RWPE1 (cell line): ENCODE measurements at regions not wholly inside any gene's neighbourhood (a gene's known extent, or its start where the extent isn't known, plus 50 kb on each side); places are given as distances from the start of the nearest gene placed in this dataset.

Experiments used
- CTCF ChIA-PET: fragments of 350-600 bp; sonication (Branson Sonifier 250); formaldehyde crosslinking; extraction: SDS; loops from one replicate; lab custom pipeline; 2021; lab: Yijun Ruan, JAX
- POLR2A ChIA-PET: fragments of 400-600 bp; formaldehyde crosslinking; extraction: SDS; loops from one replicate; lab custom pipeline; 2020; ENCODE audit warnings: antibody characterized with exemption; ENCODE audit not compliant: low non-redundant PET; lab: Yijun Ruan, JAX
- DNase-seq: peaks from one replicate; pipeline ENCODE4 v3.0.0; 2012; ENCODE audit warnings: low spot score
- H3K27ac ChIP-seq: fragments of 450-650 bp; 2 replicates; pipeline ENCODE4 v1.5.1; 2017
- CTCF ChIP-seq: fragments of 450-650 bp; conservative IDR thresholded peaks from 2 replicates; pipeline ENCODE4 v1.5.1; 2017; ENCODE audit warnings: low read depth, mild to moderate bottlenecking

GRCh38 chr2:128644718-128645256 lies 326.1 kb upstream of the HS6ST1 start:
- TF ChIP-seq CTCF, result no peak
- POLR2A ChIA-PET, result no interaction called here
- CTCF ChIA-PET, result interaction anchor here (0.8 kb wide), 1 partner anchor 436 kb away, joined by 4 read pairs; no protein-coding TSS in a partner anchor
- DNase-seq, result no peak
- H3K27ac ChIP-seq, result no peak overlapping the region

GRCh38 chr2:128645631-128646030 lies 327.0 kb upstream of the HS6ST1 start:
- H3K27ac ChIP-seq, result no peak overlapping the region
- no peak for TF ChIP-seq CTCF
- ChIA-PET CTCF (interaction anchor here (0.6 kb wide), 2 partner anchors 8 to 70 kb away, joined by 3 to 6 read pairs; no protein-coding TSS in a partner anchor), POLR2A (no interaction called here)
- no peak for DNase-seq

- POLR2A ChIA-PET, result no interaction called here
- CTCF ChIA-PET, result interaction anchor here (0.6 kb wide), 2 partner anchors 7 to 70 kb away, joined by 3 to 6 read pairs; no protein-coding TSS in a partner anchor
- TF ChIP-seq CTCF, result no peak
- DNase-seq, result no peak
- no peak overlapping the region for H3K27ac ChIP-seq
Measured at GRCh38 chr2:128646091-128646490, 327.4 kb upstream of the HS6ST1 start.

GRCh38 chr2:128646691-128647090 lies 328.0 kb upstream of the HS6ST1 start:
- no peak for DNase-seq
- POLR2A ChIA-PET, result no interaction called here
- CTCF ChIA-PET, result interaction anchor here (0.6 kb wide), 2 partner anchors 30 to 574 kb away, joined by 4 to 6 read pairs; no protein-coding TSS in a partner anchor
- no peak overlapping the region for H3K27ac ChIP-seq
- no peak for TF ChIP-seq CTCF

- DNase-seq, result no peak
- ChIA-PET CTCF (interaction anchor here (0.6 kb wide), 1 partner anchor 19 kb away, joined by 3 read pairs; no protein-coding TSS in a partner anchor), POLR2A (no interaction called here)
- TF ChIP-seq CTCF, result no peak
- H3K27ac ChIP-seq, result no peak overlapping the region
Measured at GRCh38 chr2:128651000-128651399, 332.3 kb upstream of the HS6ST1 start.

- POLR2A ChIA-PET, result no interaction called here
- no peak overlapping the region for H3K27ac ChIP-seq
- CTCF ChIA-PET, result no interaction called here
- no peak for DNase-seq
- TF ChIP-seq CTCF, result no peak
Measured at GRCh38 chr2:128654408-128654807, 335.7 kb upstream of the HS6ST1 start.
